HG03095 (cell line): ENCODE measurements at regions not wholly inside any gene's neighbourhood (a gene's known extent, or its start where the extent isn't known, plus 50 kb on each side); places are given as distances from the start of the nearest gene placed in this dataset.
"Not testable (repeated sequence)": the region's sequence is repeated elsewhere in the genome, so short reads cannot be mapped to it uniquely, and the experiment has no call there.

Experiments
- ATAC-seq: cut with Tn5 transposase; IDR thresholded peaks from one replicate; pipeline ENCODE4 v1.9.1; 2021; ENCODE audit warnings: moderate library complexity; ENCODE audit not compliant: unreplicated experiment

- ATAC-seq, result not testable (repeated sequence)
These were observed 175.3 kb upstream of the ACO1 start for GRCh38 chr9:32209164-32209563.

GRCh38 chr9:32218100-32218767 lies 166.2 kb upstream of the ACO1 start:
- peak; percentile 100 for ATAC-seq

- ATAC-seq, result no peak
These were observed 163.7 kb upstream of the ACO1 start for GRCh38 chr9:32220750-32221149.

GRCh38 chr9:32234451-32234850 lies 150.0 kb upstream of the ACO1 start:
- no peak for ATAC-seq

GRCh38 chr9:32247168-32247567 lies 137.3 kb upstream of the ACO1 start:
- no peak for ATAC-seq

GRCh38 chr9:32248189-32248712 lies 136.2 kb upstream of the ACO1 start:
- no peak for ATAC-seq

GRCh38 chr9:32251539-32251938 lies 132.9 kb upstream of the ACO1 start:
- peak; percentile 91 for ATAC-seq

GRCh38 chr9:32253731-32254130 lies 130.7 kb upstream of the ACO1 start:
- no peak for ATAC-seq

- no peak for ATAC-seq
These were observed 129.4 kb upstream of the ACO1 start for GRCh38 chr9:32255026-32255425.

GRCh38 chr9:32258482-32258881 lies 126.0 kb upstream of the ACO1 start:
- ATAC-seq, result no peak

GRCh38 chr9:32260151-32260862 lies 124.1 kb upstream of the ACO1 start:
- no peak for ATAC-seq

GRCh38 chr9:32264170-32264864 lies 120.1 kb upstream of the ACO1 start:
- ATAC-seq, result no peak

GRCh38 chr9:32265037-32265436 lies 119.4 kb upstream of the ACO1 start:
- no peak for ATAC-seq

- ATAC-seq, result no peak
These were observed 105.5 kb upstream of the ACO1 start for GRCh38 chr9:32278991-32279390.

- ATAC-seq, result no peak
These were observed 94.7 kb upstream of the ACO1 start for GRCh38 chr9:32289756-32290155.

- ATAC-seq, result no peak
These were observed 93.1 kb upstream of the ACO1 start for GRCh38 chr9:32291370-32291769.

GRCh38 chr9:32292611-32293010 lies 91.8 kb upstream of the ACO1 start:
- ATAC-seq, result no peak

GRCh38 chr9:32293091-32293490 lies 91.4 kb upstream of the ACO1 start:
- no peak for ATAC-seq

GRCh38 chr9:32294106-32294505 lies 90.3 kb upstream of the ACO1 start:
- no peak for ATAC-seq

GRCh38 chr9:32300373-32300772 lies 84.1 kb upstream of the ACO1 start:
- ATAC-seq, result no peak

GRCh38 chr9:32304495-32304894 lies 79.9 kb upstream of the ACO1 start:
- no peak for ATAC-seq

- ATAC-seq, result no peak
These were observed 78.4 kb upstream of the ACO1 start for GRCh38 chr9:32306006-32306405.
